NCI-H2107 (cell line): ENCODE measurements at regions not wholly inside any gene's neighbourhood (a gene's known extent, or its start where the extent isn't known, plus 50 kb on each side); places are given as distances from the start of the nearest gene placed in this dataset.

Experiments used
- DNase-seq: peaks from one replicate; lab custom pipeline; 2025; lab: John Stamatoyannopoulos, UW

- DNase-seq: no peak
Measured at GRCh38 chr4:57243076-57243475, 132.9 kb upstream of the IGFBP7 start.

GRCh38 chr4:57234252-57234775 is 124.1 kb upstream of the IGFBP7 start:
- no peak for DNase-seq

GRCh38 chr4:57233386-57233785 is 123.2 kb upstream of the IGFBP7 start:
- no peak for DNase-seq

- no peak for DNase-seq
Measured at GRCh38 chr4:57231781-57232180, 121.6 kb upstream of the IGFBP7 start.

DNA sequence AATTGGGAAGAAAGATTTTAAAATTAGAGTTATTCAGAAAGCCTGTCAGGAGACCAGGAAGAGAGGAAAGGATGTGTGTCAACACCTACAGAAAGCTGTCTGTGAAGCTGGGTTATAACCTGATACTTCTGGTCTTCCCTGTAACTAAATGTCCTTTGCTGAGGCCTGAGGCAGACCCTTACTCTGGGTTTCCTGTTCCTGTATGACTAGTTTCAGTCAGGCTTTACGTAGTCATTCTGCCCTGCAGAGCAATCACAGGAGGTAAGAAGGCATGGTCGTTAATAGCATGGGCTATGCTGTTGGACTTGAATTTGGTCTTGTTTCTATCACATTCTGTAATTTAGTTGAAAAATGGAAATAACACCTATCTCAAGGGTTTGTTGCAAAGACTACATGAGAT is 110.5 kb upstream of the IGFBP7 start:
- DNase-seq: no peak

DNA sequence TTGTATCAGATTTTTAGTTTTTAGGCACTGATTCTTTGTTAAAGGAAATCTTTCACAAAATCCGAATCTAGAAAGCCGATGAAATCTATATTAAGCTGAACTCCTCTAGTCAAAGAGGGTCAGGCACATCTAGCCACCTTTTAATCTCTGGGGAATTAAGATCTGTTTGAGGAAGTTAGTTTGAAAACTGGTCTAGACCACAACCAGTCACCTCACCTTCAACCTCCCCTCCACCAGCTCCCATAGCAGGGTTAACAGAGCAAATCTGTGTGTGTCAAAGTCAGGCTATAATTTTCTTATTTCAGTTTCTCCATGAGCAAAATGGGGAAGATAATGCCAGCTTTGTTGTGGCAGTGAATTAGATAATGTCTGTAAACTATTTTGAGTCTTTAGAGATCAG is 110.0 kb upstream of the IGFBP7 start:
- no peak for DNase-seq

DNA sequence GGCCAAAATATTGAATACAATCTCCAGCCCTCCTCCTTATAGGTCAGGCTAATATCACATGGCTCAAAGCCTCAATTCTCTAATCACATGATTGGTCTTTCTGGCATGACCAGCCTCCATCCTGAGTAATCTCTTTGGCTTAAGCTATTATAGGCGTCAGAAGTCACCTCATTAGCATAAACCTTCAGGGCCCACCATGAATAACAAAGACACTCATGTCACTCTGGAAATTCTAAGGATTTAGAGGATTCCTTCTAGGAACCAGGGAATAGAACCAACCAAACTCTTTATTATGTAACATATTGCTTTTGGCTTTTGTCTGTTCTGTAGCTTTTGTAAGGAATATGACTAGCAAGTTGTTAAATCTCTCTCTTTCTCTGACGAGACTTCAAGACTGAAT is 109.2 kb upstream of the IGFBP7 start:
- no peak for DNase-seq

- DNase-seq: no peak
Measured at GRCh38 chr4:57214654-57215411, 104.6 kb upstream of the IGFBP7 start.

GRCh38 chr4:57211131-57211530 is 100.9 kb upstream of the IGFBP7 start:
- no peak for DNase-seq

- no peak for DNase-seq
Measured at GRCh38 chr4:57206172-57206571, 96.0 kb upstream of the IGFBP7 start.

GRCh38 chr4:57205580-57205979 is 95.4 kb upstream of the IGFBP7 start:
- no peak for DNase-seq

- no peak for DNase-seq
Measured at GRCh38 chr4:57200799-57201327, 90.7 kb upstream of the IGFBP7 start.

GRCh38 chr4:57199267-57199666 is 89.1 kb upstream of the IGFBP7 start:
- DNase-seq: no peak

- no peak for DNase-seq
Measured at GRCh38 chr4:57195622-57196021, 85.4 kb upstream of the IGFBP7 start.

DNA sequence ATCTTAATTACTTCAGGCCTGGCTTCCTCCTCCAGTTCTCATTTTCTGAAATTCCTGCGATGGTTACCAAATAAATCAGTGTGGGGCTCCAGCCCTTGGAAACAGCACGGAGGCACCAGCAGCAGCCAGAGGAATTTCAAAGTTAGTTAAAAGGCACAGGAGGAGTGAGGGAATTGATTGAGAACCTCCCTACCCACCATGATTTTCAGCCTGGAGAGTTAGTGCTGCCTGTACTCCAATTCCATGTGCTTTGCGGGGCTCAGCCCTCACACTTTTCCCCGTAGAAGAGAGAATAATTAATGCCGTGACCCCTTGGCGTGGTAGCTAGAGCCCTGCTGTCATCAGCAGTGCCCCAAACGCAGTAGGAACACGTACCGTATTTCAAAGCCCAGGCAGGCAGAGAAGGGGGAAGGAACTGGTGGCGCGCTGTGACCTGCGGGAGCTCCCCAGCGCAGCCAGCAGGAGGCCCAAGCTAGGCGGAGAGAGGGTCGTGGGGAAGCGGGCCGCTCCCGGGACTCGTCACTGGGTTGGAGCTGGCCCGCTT is 84.0 kb upstream of the IGFBP7 start:
- no peak for DNase-seq

DNA sequence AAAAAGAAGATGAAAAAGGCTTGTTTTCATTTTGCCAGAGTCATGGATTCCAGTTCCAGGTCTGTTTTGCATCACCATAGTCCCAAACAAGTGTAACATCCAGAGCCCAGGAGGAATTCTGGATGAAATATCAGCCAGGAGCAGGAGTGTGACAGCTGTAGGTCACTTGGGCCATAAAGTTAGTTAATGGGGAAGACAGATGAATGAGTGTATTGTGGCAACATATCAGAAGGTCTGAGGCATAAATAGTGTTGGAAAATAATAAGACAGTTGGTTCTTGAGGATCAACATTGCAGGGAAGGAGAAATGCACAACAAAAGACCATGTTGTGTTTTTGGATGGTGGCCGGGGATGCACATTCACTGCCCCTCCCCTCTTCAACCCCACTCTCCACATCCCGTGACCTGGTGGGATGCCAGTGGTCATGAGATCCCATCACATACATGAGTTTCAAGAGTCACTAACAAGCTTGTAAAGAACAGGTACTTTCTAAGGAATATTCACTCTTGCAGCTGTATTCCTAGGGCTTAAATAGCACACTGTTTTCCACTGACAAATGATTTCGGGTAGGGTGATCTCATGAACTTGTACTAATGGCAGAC is 83.1 kb upstream of the IGFBP7 start:
- DNase-seq: no peak

DNA sequence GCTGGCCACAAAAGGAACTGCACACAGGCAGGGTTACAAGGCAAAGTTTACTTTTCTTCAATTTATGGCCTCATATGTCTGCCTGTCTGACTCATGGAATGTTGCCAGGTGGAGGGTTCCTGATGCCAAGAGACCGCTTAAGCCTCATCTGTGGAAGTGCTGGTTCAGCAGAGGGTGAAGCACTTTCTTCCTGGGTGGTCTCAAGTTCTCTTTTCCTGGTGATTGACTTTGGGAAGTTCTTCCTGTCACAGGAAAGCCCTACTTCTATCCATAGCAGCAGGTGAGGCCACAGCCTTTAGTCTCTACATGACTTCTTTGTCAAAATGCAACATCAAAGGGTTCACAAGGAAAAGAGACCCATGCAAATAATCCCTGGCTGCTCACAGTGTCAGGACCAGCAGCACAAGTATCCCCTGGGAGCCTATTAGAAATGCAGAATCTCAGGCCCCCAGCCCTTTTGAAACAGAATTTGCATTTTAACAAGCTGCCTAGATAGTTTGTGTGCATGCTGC is 81.4 kb upstream of the IGFBP7 start:
- DNase-seq: no peak

DNA sequence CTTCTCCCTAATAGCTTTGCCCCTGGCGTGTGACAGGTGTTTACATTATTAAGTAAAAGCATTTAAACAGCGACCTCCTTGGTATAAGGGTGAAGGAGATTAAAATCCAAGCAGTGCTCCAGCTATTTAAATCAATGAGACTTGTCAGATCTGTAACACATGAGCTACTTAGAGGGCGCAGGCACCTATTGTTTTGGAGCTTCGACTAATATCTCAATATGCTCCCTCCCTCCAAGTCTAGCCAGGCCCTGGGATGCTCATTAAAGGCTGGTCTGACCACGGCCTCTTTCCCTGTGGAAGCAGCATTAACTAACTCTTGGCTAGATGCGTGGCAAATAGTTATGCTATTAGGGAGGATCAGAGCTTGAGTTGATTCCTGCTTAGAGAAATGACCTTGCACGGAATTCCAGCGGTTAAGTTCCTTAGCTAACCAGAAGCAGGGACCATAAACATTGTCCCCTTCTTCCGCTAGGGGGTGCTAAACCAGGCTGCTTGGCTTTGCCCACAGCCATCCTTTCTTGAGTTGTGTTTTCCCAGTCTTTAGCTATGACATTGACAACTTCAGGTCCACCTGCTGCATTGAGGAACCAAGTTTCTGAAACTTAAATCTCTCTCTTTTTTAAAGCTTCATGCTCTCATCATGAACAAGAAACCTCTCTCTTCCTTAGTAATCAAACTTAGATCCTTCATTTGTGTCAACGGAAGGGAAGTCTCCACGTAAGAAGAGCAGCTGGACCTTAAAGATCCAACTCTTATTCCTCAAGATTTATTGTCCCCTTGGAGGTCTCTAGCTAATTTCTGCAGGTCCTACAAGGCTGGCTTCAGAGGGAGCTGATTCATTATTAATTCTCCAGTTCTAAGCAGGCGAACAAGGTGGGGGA is 80.7 kb upstream of the IGFBP7 start:
- DNase-seq: no peak

GRCh38 chr4:57187246-57187645 is 77.1 kb upstream of the IGFBP7 start:
- no peak for DNase-seq

DNA sequence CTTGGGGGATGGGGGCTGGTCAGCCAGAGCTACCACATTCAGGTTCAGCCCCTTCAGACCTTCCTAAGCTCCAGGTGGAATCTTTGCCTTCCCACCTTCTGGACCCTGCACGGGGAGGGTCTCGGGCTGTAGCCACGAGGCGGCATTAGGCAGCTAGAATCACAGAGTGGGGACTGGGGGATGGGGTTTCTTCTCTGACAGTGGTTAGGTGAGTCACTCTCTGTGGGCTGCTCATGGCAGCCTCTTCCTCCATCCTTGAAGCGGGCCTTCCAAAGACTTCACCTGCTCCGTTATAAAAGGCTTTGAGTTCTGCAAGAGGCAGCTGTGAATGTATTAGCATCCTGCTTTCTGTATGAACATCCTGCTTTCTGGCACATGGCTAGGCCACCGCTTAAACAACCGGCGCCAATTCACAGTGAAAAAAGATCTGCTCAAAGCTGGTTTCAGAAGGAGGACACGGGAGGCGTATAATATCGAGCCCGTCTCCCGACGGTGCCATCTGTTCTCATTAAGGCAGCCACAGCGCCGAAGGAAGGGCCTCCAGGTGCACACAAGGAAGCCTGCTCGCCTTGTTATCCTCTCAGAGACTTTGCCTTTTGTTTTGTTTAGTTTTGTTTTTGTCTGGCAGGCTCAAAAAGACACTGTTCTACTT is 74.3 kb upstream of the IGFBP7 start:
- DNase-seq: no peak

- DNase-seq: no peak
Measured at GRCh38 chr4:57182132-57182874, 72.1 kb upstream of the IGFBP7 start.
